Muscle of leg (tissue), 3 donors: ENCODE measurements at regions not wholly inside any gene's neighbourhood (a gene's known extent, or its start where the extent isn't known, plus 50 kb on each side); places are given as distances from the start of the nearest gene placed in this dataset.
"Not testable (repeated sequence)": the region's sequence is repeated elsewhere in the genome, so short reads cannot be mapped to it uniquely, and the experiment has no call there.

Source experiments
- DNase-seq: peaks from one replicate; pipeline ENCODE4 v3.0.0; 2013
- H3K27ac ChIP-seq: one replicate; pipeline ENCODE4 v1.5.1; 2013; ENCODE audit warnings: mild to moderate bottlenecking, low read length, control low read depth
- H3K27me3 ChIP-seq: one replicate; pipeline ENCODE4 v1.6.1; 2013; ENCODE audit warnings: low read length; ENCODE audit not compliant: control insufficient read depth, insufficient read depth
- H3K36me3 ChIP-seq: one replicate; pipeline ENCODE4 v1.6.1; 2013; ENCODE audit warnings: low read length; ENCODE audit not compliant: control insufficient read depth, insufficient read depth
- H3K4me1 ChIP-seq: one replicate; pipeline ENCODE4 v1.6.1; 2013; ENCODE audit warnings: low read length; ENCODE audit not compliant: control insufficient read depth, insufficient read depth
- H3K4me3 ChIP-seq: one replicate; pipeline ENCODE4 v1.5.1; 2013; ENCODE audit warnings: low read length, control low read depth
- H3K9me3 ChIP-seq: replicated peaks from 2 replicates; pipeline ENCODE4 v1.6.1; 2013; ENCODE audit warnings: low read depth, low read length; ENCODE audit not compliant: control insufficient read depth
- WGBS: methylation state at CpG from one replicate; pipeline ENCODE4 v1.1.5; 2013; ENCODE audit warnings: missing lambda C conversion rate; ENCODE audit not compliant: insufficient coverage; 5-methylcytosine and 5-hydroxymethylcytosine counted together

- Histone ChIP-seq H3K9me3 (peaks cover 7% of the 10 kb centered on the region), H3K4me1 (no peaks in the 10 kb centered on the region), H3K36me3 (no peaks in the 10 kb centered on the region), H3K4me3 (no peak overlapping the region), H3K27ac (no peak overlapping the region), H3K27me3 (no peaks in the 10 kb centered on the region)
- 96% methylated on average over 3 of the region's 3 CpGs for WGBS
- no peak for DNase-seq
These were observed 59.5 kb upstream of the THUMPD2 start for GRCh38 chr2:39838589-39838988.

- 62% methylated on average over 2 of the region's 6 CpGs for WGBS
- DNase-seq, result no peak
- Histone ChIP-seq H3K9me3 (peaks cover 7% of the 10 kb centered on the region), H3K4me1 (no peaks in the 10 kb centered on the region), H3K36me3 (no peaks in the 10 kb centered on the region), H3K27me3 (no peaks in the 10 kb centered on the region), H3K4me3 (no peak overlapping the region), H3K27ac (no peak overlapping the region)
These were observed 58.9 kb upstream of the THUMPD2 start for GRCh38 chr2:39837856-39838453.

GRCh38 chr2:39836638-39837037 is 57.6 kb upstream of the THUMPD2 start:
- no peaks in the 10 kb centered on the region for H3K27me3 ChIP-seq
- WGBS, result no CpG with 5 or more reads among the region's 3 CpGs

GRCh38 chr2:39834426-39834825 is 55.4 kb upstream of the THUMPD2 start:
- DNase-seq, result no peak
- Histone ChIP-seq H3K4me1 (no peaks in the 10 kb centered on the region), H3K9me3 (peaks cover 7% of the 10 kb centered on the region), H3K27me3 (no peaks in the 10 kb centered on the region), H3K36me3 (no peaks in the 10 kb centered on the region), H3K27ac (no peak overlapping the region), H3K4me3 (no peak overlapping the region)
- WGBS, result no CpG with 5 or more reads among the region's 2 CpGs

More at GRCh38 chr2:39836638-39837037, 57.6 kb upstream of the THUMPD2 start:
- Histone ChIP-seq H3K27ac (no peak overlapping the region), H3K4me1 (no peaks in the 10 kb centered on the region), H3K36me3 (no peaks in the 10 kb centered on the region), H3K9me3 (peaks cover 7% of the 10 kb centered on the region), H3K4me3 (no peak overlapping the region)
- DNase-seq, result no peak

- not testable (repeated sequence) for H3K36me3 ChIP-seq, H3K27me3 ChIP-seq
- WGBS, result 90% methylated on average over 2 of the region's 4 CpGs
These were observed 51.6 kb upstream of the THUMPD2 start for GRCh38 chr2:39830610-39831009.

More at GRCh38 chr2:39830610-39831009, 51.6 kb upstream of the THUMPD2 start:
- H3K4me3 ChIP-seq, H3K9me3 ChIP-seq, DNase-seq, H3K27ac ChIP-seq, H3K4me1 ChIP-seq: not testable (repeated sequence)
